Osteocyte (in vitro differentiated cells): ENCODE measurements at regions not wholly inside any gene's neighbourhood (a gene's known extent, or its start where the extent isn't known, plus 50 kb on each side); places are given as distances from the start of the nearest gene placed in this dataset.

Source experiments
- DNase-seq: peaks from one replicate; pipeline ENCODE4 v3.0.0; 2021; ENCODE audit warnings: mixed read lengths; ENCODE audit not compliant: unreplicated experiment; ENCODE audit errors: extremely low spot score
- H3K27ac Mint-ChIP-seq: one replicate; pipeline ENCODE4 v1.8.0; 2021; ENCODE audit warnings: mild to moderate bottlenecking, mixed read lengths; ENCODE audit not compliant: unreplicated experiment
- H3K27me3 Mint-ChIP-seq: one replicate; pipeline ENCODE4 v1.8.0; 2021; ENCODE audit warnings: mixed read lengths; ENCODE audit not compliant: unreplicated experiment
- H3K36me3 Mint-ChIP-seq: one replicate; pipeline ENCODE4 v1.8.0; 2021; ENCODE audit warnings: mixed read lengths; ENCODE audit not compliant: unreplicated experiment
- H3K4me1 Mint-ChIP-seq: one replicate; pipeline ENCODE4 v1.8.0; 2021; ENCODE audit warnings: mixed read lengths; ENCODE audit not compliant: unreplicated experiment
- H3K4me3 Mint-ChIP-seq: one replicate; pipeline ENCODE4 v1.8.0; 2021; ENCODE audit warnings: mild to moderate bottlenecking, moderate library complexity, mixed read lengths; ENCODE audit not compliant: unreplicated experiment
- H3K9me3 Mint-ChIP-seq: one replicate; pipeline ENCODE4 v1.8.0; 2021; ENCODE audit warnings: mixed read lengths; ENCODE audit not compliant: unreplicated experiment
- TF ChIP-seq, protein P1 (sequence below): fragments of 200-600 bp; sonication (generic); IDR thresholded peaks from 2 replicates; pipeline ENCODE4 v1.5.0; 2021; ENCODE audit warnings: antibody characterized with exemption, mild to moderate bottlenecking, moderate library complexity

- H3K36me3 Mint-ChIP-seq: no peaks in the 10 kb centered on the region
- no peak for DNase-seq
- H3K4me3 Mint-ChIP-seq: no peak overlapping the region
- peaks cover 3% of the 10 kb centered on the region for H3K27me3 Mint-ChIP-seq
- no peak overlapping the region for H3K27ac Mint-ChIP-seq
- H3K9me3 Mint-ChIP-seq: no peaks in the 10 kb centered on the region
- no peaks in the 10 kb centered on the region for H3K4me1 Mint-ChIP-seq
- TF ChIP-seq, protein P1, sequence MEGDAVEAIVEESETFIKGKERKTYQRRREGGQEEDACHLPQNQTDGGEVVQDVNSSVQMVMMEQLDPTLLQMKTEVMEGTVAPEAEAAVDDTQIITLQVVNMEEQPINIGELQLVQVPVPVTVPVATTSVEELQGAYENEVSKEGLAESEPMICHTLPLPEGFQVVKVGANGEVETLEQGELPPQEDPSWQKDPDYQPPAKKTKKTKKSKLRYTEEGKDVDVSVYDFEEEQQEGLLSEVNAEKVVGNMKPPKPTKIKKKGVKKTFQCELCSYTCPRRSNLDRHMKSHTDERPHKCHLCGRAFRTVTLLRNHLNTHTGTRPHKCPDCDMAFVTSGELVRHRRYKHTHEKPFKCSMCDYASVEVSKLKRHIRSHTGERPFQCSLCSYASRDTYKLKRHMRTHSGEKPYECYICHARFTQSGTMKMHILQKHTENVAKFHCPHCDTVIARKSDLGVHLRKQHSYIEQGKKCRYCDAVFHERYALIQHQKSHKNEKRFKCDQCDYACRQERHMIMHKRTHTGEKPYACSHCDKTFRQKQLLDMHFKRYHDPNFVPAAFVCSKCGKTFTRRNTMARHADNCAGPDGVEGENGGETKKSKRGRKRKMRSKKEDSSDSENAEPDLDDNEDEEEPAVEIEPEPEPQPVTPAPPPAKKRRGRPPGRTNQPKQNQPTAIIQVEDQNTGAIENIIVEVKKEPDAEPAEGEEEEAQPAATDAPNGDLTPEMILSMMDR: no peak
Measured at GRCh38 chr4:79235095-79235494, 90.8 kb downstream of the NAA11 start.

DNA sequence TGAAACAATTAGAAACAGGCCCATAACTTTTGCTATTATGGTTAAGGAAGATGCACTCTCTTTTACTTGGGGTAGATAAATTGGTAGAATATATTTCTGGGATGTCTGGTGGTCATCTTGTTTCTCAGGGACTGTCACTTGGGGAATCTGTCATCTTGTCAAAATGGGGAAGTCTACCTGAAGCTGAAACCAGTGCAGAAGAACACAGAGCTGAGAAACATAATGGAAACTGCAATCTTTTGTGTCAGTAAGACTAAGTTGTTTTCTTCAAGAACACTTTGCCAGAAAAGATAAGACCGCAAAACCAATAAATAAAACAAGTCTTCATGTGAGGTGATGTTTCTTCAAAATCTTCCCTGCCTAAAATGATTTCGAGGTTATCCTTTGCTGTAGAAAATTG, 92.0 kb downstream of the NAA11 start:
- H3K27ac Mint-ChIP-seq: no peak overlapping the region
- no peak overlapping the region for H3K4me3 Mint-ChIP-seq
- DNase-seq: no peak
- no peaks in the 10 kb centered on the region for H3K9me3 Mint-ChIP-seq
- no peaks in the 10 kb centered on the region for H3K4me1 Mint-ChIP-seq
- H3K27me3 Mint-ChIP-seq: peaks cover 3% of the 10 kb centered on the region
- H3K36me3 Mint-ChIP-seq: no peaks in the 10 kb centered on the region
- TF ChIP-seq, protein P1: no peak

DNA sequence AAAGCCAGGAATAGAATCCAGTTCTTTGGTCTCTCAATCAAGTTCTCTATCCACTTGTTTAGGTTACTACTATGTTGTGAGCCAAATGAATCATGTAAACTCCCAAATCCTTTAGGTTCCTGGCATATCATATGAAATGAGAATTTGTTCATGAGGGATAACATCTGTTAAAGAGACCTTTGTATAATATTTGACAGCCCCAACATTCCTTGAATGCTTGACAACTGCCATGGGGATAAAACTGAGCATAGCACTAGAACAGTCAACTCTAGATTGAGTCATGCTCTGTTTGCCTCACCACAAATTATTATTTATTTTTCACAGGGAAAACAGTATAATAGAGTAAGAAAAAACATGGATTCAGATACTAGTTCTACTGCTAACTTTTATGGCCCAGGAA, 93.3 kb downstream of the NAA11 start:
- Mint-ChIP-seq H3K9me3 (no peaks in the 10 kb centered on the region), H3K36me3 (no peaks in the 10 kb centered on the region), H3K4me1 (no peaks in the 10 kb centered on the region), H3K4me3 (no peak overlapping the region), H3K27ac (no peak overlapping the region), H3K27me3 (peaks cover 3% of the 10 kb centered on the region)
- TF ChIP-seq, protein P1: no peak
- DNase-seq: no peak

- TF ChIP-seq, protein P1: no peak
- Mint-ChIP-seq H3K36me3 (no peaks in the 10 kb centered on the region), H3K27me3 (no peaks in the 10 kb centered on the region), H3K4me3 (no peak overlapping the region), H3K27ac (no peak overlapping the region), H3K9me3 (peaks cover 13% of the 10 kb centered on the region), H3K4me1 (no peaks in the 10 kb centered on the region)
- DNase-seq: no peak
Measured at GRCh38 chr4:79227860-79228259, 98.0 kb downstream of the NAA11 start.

GRCh38 chr4:79225360-79225759, 100.5 kb downstream of the NAA11 start:
- Mint-ChIP-seq H3K4me1 (no peaks in the 10 kb centered on the region), H3K36me3 (no peaks in the 10 kb centered on the region), H3K9me3 (peaks cover 13% of the 10 kb centered on the region), H3K27me3 (no peaks in the 10 kb centered on the region), H3K27ac (no peak overlapping the region), H3K4me3 (no peak overlapping the region)
- TF ChIP-seq, protein P1: no peak
- no peak for DNase-seq
